ENCODE measurements at regions not wholly inside any gene's neighbourhood (a gene's known extent, or its start where the extent isn't known, plus 50 kb on each side); places are given as distances from the start of the nearest gene placed in this dataset.

DNA sequence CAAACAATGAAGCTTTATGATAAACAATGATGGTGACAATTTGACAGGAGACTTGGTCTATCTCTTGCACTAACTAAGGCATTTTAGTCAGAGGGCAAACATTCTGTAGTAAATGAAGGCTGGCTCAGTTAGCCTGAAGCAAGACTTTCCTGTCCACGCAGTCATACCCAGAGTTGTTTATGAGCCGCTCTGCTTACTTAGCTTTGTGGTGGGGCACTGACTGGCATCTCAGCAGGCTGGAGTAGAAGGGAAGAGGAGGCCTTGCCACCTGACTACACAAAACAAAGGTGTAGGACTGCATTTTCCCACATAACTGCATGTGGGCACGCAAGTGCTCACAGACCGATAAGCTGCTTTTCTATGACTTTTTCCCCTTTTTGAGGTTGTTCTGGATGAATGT is 133.7 kb upstream of the EPB41L4A start:
- TF ChIP-seq, protein P1, sequence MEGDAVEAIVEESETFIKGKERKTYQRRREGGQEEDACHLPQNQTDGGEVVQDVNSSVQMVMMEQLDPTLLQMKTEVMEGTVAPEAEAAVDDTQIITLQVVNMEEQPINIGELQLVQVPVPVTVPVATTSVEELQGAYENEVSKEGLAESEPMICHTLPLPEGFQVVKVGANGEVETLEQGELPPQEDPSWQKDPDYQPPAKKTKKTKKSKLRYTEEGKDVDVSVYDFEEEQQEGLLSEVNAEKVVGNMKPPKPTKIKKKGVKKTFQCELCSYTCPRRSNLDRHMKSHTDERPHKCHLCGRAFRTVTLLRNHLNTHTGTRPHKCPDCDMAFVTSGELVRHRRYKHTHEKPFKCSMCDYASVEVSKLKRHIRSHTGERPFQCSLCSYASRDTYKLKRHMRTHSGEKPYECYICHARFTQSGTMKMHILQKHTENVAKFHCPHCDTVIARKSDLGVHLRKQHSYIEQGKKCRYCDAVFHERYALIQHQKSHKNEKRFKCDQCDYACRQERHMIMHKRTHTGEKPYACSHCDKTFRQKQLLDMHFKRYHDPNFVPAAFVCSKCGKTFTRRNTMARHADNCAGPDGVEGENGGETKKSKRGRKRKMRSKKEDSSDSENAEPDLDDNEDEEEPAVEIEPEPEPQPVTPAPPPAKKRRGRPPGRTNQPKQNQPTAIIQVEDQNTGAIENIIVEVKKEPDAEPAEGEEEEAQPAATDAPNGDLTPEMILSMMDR (IDR thresholded peaks at IDR 0.05): no peak
- TF ChIP-seq POLR2A (IDR thresholded peaks at IDR 0.05): no peak

All from suprapubic skin (tissue), 3 donors.